ENCODE measurements at regions not wholly inside any gene's neighbourhood (a gene's known extent, or its start where the extent isn't known, plus 50 kb on each side); places are given as distances from the start of the nearest gene placed in this dataset.

GRCh38 chr5:87705876-87706275, 293.1 kb upstream of the CCNH start:
- intact Hi-C loops (cut with DNase I): no loop called here
- no peaks in the 10 kb centered on the region for H3K27me3 ChIP-seq
- no peaks in the 10 kb centered on the region for H3K36me3 ChIP-seq (replicated peaks in 1 of 2; ENCODE audit: insufficient read depth in 1 of 2, low read depth in 2 of 2)
- TF ChIP-seq POLR2A (IDR thresholded peaks at IDR 0.05): no peak
- TF ChIP-seq, protein P1, sequence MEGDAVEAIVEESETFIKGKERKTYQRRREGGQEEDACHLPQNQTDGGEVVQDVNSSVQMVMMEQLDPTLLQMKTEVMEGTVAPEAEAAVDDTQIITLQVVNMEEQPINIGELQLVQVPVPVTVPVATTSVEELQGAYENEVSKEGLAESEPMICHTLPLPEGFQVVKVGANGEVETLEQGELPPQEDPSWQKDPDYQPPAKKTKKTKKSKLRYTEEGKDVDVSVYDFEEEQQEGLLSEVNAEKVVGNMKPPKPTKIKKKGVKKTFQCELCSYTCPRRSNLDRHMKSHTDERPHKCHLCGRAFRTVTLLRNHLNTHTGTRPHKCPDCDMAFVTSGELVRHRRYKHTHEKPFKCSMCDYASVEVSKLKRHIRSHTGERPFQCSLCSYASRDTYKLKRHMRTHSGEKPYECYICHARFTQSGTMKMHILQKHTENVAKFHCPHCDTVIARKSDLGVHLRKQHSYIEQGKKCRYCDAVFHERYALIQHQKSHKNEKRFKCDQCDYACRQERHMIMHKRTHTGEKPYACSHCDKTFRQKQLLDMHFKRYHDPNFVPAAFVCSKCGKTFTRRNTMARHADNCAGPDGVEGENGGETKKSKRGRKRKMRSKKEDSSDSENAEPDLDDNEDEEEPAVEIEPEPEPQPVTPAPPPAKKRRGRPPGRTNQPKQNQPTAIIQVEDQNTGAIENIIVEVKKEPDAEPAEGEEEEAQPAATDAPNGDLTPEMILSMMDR (IDR thresholded peaks at IDR 0.05): no peak
- H3K4me3 ChIP-seq: no peak overlapping the region
- no peaks in the 10 kb centered on the region for H3K9me3 ChIP-seq
- no peak overlapping the region for H3K27ac ChIP-seq
- ATAC-seq (no peak), DNase-seq (no peak)
- WGBS, 2 donors: 59 to 79% methylated on average over 1 of the region's 1 CpG
- no peaks in the 10 kb centered on the region for H3K4me1 ChIP-seq

DNA sequence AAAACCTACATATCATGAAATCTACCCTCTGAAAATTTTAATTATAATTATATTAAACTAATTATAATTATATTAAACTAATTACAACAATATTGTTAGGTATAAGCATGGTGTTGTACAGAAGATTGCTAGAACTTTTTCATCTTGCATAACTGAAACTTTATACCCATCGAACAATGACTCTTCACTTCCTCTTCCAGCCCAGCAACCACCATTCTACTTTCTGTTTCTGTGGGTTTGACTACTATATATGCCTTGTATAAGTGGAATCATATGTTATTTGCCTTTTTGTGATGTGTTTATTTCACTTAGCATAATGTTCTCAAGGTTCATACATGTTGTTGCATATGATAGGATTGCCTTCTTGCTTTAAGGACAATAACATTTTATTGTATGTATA, 274.2 kb upstream of the CCNH start:
- H3K4me3 ChIP-seq: no peak overlapping the region
- no peaks in the 10 kb centered on the region for H3K4me1 ChIP-seq
- TF ChIP-seq, protein P1 (IDR thresholded peaks at IDR 0.05): no peak
- TF ChIP-seq POLR2A (IDR thresholded peaks at IDR 0.05): no peak
- no peak overlapping the region for H3K27ac ChIP-seq
- no peaks in the 10 kb centered on the region for H3K36me3 ChIP-seq (replicated peaks in 1 of 2; ENCODE audit: insufficient read depth in 1 of 2, low read depth in 2 of 2)
- 39 to 66% methylated on average over 1 of the region's 1 CpG for WGBS, 2 donors
- H3K9me3 ChIP-seq: no peaks in the 10 kb centered on the region
- ATAC-seq (no peak), DNase-seq (no peak)
- H3K27me3 ChIP-seq: no peaks in the 10 kb centered on the region
- intact Hi-C loops (cut with DNase I): no loop called here

- ATAC-seq (no peak), DNase-seq (no peak)
- Histone ChIP-seq H3K4me1 (no peaks in the 10 kb centered on the region), H3K9me3 (no peaks in the 10 kb centered on the region), H3K27me3 (no peaks in the 10 kb centered on the region), H3K27ac (no peak overlapping the region), H3K4me3 (no peak overlapping the region), H3K36me3 (replicated peaks in 1 of 2; ENCODE audit: insufficient read depth in 1 of 2, low read depth in 2 of 2) (no peaks in the 10 kb centered on the region)
- intact Hi-C loops (cut with DNase I): no loop called here
- TF ChIP-seq POLR2A (IDR thresholded peaks at IDR 0.05): no peak
- TF ChIP-seq, protein P1 (IDR thresholded peaks at IDR 0.05): no peak
Measured at GRCh38 chr5:87686018-87686417, 273.3 kb upstream of the CCNH start.

- 38 to 40% methylated on average over 2 of the region's 2 CpGs for WGBS, 2 donors
- H3K4me1 ChIP-seq: no peaks in the 10 kb centered on the region
- H3K9me3 ChIP-seq: no peaks in the 10 kb centered on the region
- no peak overlapping the region for H3K4me3 ChIP-seq
- TF ChIP-seq, protein P1 (IDR thresholded peaks at IDR 0.05): no peak
- no peak for TF ChIP-seq POLR2A (IDR thresholded peaks at IDR 0.05)
- H3K27ac ChIP-seq: no peak overlapping the region
- no peak for ATAC-seq
- H3K36me3 ChIP-seq (replicated peaks in 1 of 2; ENCODE audit: insufficient read depth in 1 of 2, low read depth in 2 of 2): no peaks in the 10 kb centered on the region
- intact Hi-C loops (cut with DNase I): no loop called here
- no peak for DNase-seq
- no peaks in the 10 kb centered on the region for H3K27me3 ChIP-seq
Measured at GRCh38 chr5:87674235-87674634, 261.5 kb upstream of the CCNH start.

GRCh38 chr5:87671146-87671545, 258.4 kb upstream of the CCNH start:
- H3K27me3 ChIP-seq: no peaks in the 10 kb centered on the region
- intact Hi-C loops (cut with DNase I): no loop called here
- TF ChIP-seq, protein P1 (IDR thresholded peaks at IDR 0.05): no peak
- no peak for TF ChIP-seq POLR2A (IDR thresholded peaks at IDR 0.05)
- no peaks in the 10 kb centered on the region for H3K36me3 ChIP-seq (replicated peaks in 1 of 2; ENCODE audit: insufficient read depth in 1 of 2, low read depth in 2 of 2)
- DNase-seq: no peak
- no peak overlapping the region for H3K4me3 ChIP-seq
- WGBS, 2 donors: 47 to 56% methylated on average over 4 of the region's 4 CpGs
- no peak for ATAC-seq
- no peak overlapping the region for H3K27ac ChIP-seq
- H3K4me1 ChIP-seq: no peaks in the 10 kb centered on the region
- no peaks in the 10 kb centered on the region for H3K9me3 ChIP-seq

Measured in body of pancreas (tissue), 4 donors.